Progenitor cell of endocrine pancreas (in vitro differentiated cells): ENCODE measurements at regions not wholly inside any gene's neighbourhood (a gene's known extent, or its start where the extent isn't known, plus 50 kb on each side); places are given as distances from the start of the nearest gene placed in this dataset.

Experiments
- DNase-seq: peaks from one replicate; pipeline ENCODE4 v3.0.0; 2021; ENCODE audit warnings: low spot score; ENCODE audit not compliant: unreplicated experiment
- H3K27ac Mint-ChIP-seq: 2 replicates; pipeline ENCODE4 v1.8.0; 2021; ENCODE audit warnings: mild to moderate bottlenecking, moderate library complexity, mixed read lengths
- H3K27me3 Mint-ChIP-seq: 2 replicates; pipeline ENCODE4 v1.8.0; 2021; ENCODE audit warnings: mixed read lengths
- H3K36me3 Mint-ChIP-seq: 2 replicates; pipeline ENCODE4 v1.8.0; 2022; ENCODE audit warnings: mixed read lengths; ENCODE audit not compliant: insufficient read depth
- H3K4me1 Mint-ChIP-seq: 2 replicates; pipeline ENCODE4 v1.8.0; 2021; ENCODE audit warnings: low read depth, mixed read lengths
- H3K4me3 Mint-ChIP-seq: 2 replicates; pipeline ENCODE4 v1.8.0; 2021; ENCODE audit warnings: low read depth, mild to moderate bottlenecking, moderate library complexity, mixed read lengths
- H3K9me3 Mint-ChIP-seq: 2 replicates; pipeline ENCODE4 v1.8.0; 2021; ENCODE audit warnings: low read depth, mixed read lengths
- CTCF ChIP-seq: fragments of 200-600 bp; sonication (generic); IDR thresholded peaks from one replicate; pipeline ENCODE4 v1.5.0; 2021; ENCODE audit warnings: antibody characterized with exemption, mild to moderate bottlenecking; ENCODE audit not compliant: unreplicated experiment

GRCh38 chr2:16371751-16372150, 293.9 kb downstream of the CYRIA start:
- Mint-ChIP-seq H3K4me1 (no peaks in the 10 kb centered on the region), H3K36me3 (no peaks in the 10 kb centered on the region), H3K9me3 (peaks cover 4% of the 10 kb centered on the region), H3K4me3 (no peak overlapping the region), H3K27me3 (no peaks in the 10 kb centered on the region), H3K27ac (no peak overlapping the region)
- no peak for TF ChIP-seq CTCF
- DNase-seq, result no peak

GRCh38 chr2:16368951-16369350, 296.7 kb downstream of the CYRIA start:
- DNase-seq, result no peak
- H3K36me3 Mint-ChIP-seq, result no peaks in the 10 kb centered on the region
- H3K9me3 Mint-ChIP-seq, result peaks cover 4% of the 10 kb centered on the region
- TF ChIP-seq CTCF, result no peak
- H3K27me3 Mint-ChIP-seq, result no peaks in the 10 kb centered on the region
- H3K4me3 Mint-ChIP-seq, result no peak overlapping the region
- no peaks in the 10 kb centered on the region for H3K4me1 Mint-ChIP-seq
- no peak overlapping the region for H3K27ac Mint-ChIP-seq

GRCh38 chr2:16368328-16368727, 297.3 kb downstream of the CYRIA start:
- DNase-seq, result no peak
- Mint-ChIP-seq H3K27ac (no peak overlapping the region), H3K4me1 (no peaks in the 10 kb centered on the region), H3K27me3 (no peaks in the 10 kb centered on the region), H3K4me3 (no peak overlapping the region), H3K9me3 (peaks cover 4% of the 10 kb centered on the region), H3K36me3 (no peaks in the 10 kb centered on the region)
- no peak for TF ChIP-seq CTCF

GRCh38 chr2:16365366-16365765, 300.3 kb downstream of the CYRIA start:
- DNase-seq, result no peak
- no peaks in the 10 kb centered on the region for H3K36me3 Mint-ChIP-seq
- H3K4me3 Mint-ChIP-seq, result no peak overlapping the region
- H3K9me3 Mint-ChIP-seq, result no peaks in the 10 kb centered on the region
- H3K27ac Mint-ChIP-seq, result no peak overlapping the region
- no peaks in the 10 kb centered on the region for H3K27me3 Mint-ChIP-seq
- H3K4me1 Mint-ChIP-seq, result no peaks in the 10 kb centered on the region
- TF ChIP-seq CTCF, result no peak

GRCh38 chr2:16363581-16363980, 302.1 kb downstream of the CYRIA start:
- no peak overlapping the region for H3K4me3 Mint-ChIP-seq
- H3K27me3 Mint-ChIP-seq, result no peaks in the 10 kb centered on the region
- TF ChIP-seq CTCF, result no peak
- H3K27ac Mint-ChIP-seq, result no peak overlapping the region
- no peaks in the 10 kb centered on the region for H3K4me1 Mint-ChIP-seq
- H3K36me3 Mint-ChIP-seq, result no peaks in the 10 kb centered on the region
- H3K9me3 Mint-ChIP-seq, result peaks cover 4% of the 10 kb centered on the region
- no peak for DNase-seq

GRCh38 chr2:16362611-16363010, 303.0 kb downstream of the CYRIA start:
- no peak for DNase-seq
- H3K27ac Mint-ChIP-seq, result no peak overlapping the region
- no peaks in the 10 kb centered on the region for H3K36me3 Mint-ChIP-seq
- TF ChIP-seq CTCF, result no peak
- H3K9me3 Mint-ChIP-seq, result peaks cover 4% of the 10 kb centered on the region
- H3K27me3 Mint-ChIP-seq, result no peaks in the 10 kb centered on the region
- H3K4me1 Mint-ChIP-seq, result no peaks in the 10 kb centered on the region
- no peak overlapping the region for H3K4me3 Mint-ChIP-seq
